Peyer's patch (tissue), 4 donors: ENCODE measurements at regions not wholly inside any gene's neighbourhood (a gene's known extent, or its start where the extent isn't known, plus 50 kb on each side); places are given as distances from the start of the nearest gene placed in this dataset.

ENCODE experiments used
- DNase-seq, 3 donors: peaks; one replicate each; pipeline ENCODE4 v3.0.0-alpha.2; 2017 to 2019
- H3K27ac ChIP-seq, 4 donors: fragments of 200-600 bp; sonication (generic); one replicate each; pipeline ENCODE4 v1.5.1; 2016 to 2019
- H3K27me3 ChIP-seq, 2 donors: fragments of 200-600 bp; sonication (generic); one replicate each; pipeline ENCODE4 v1.5.1; 2019
- H3K36me3 ChIP-seq, 3 donors: fragments of 200-600 bp; sonication (generic); one replicate each; pipeline ENCODE4 v1.5.1; 2016 to 2019
- H3K4me1 ChIP-seq, 4 donors: fragments of 200-600 bp; sonication (generic); one replicate each; pipeline ENCODE4 v1.5.1; 2016 to 2019
- H3K4me3 ChIP-seq, 4 donors: fragments of 200-600 bp; sonication (generic); 1 replicate in 3 of 4; 2 replicates in 1 of 4; pipeline ENCODE4 v1.5.1; 2016 to 2019; ENCODE audit warnings: mild to moderate bottlenecking in 1 of 4
- H3K9me3 ChIP-seq, 4 donors: fragments of 200-600 bp; sonication (generic); one replicate each; pipeline ENCODE4 v1.5.1; 2016 to 2019; ENCODE audit warnings: mild to moderate bottlenecking in 1 of 4
- CTCF ChIP-seq, 6 experiments: fragments of 450-650 bp in 4 of 6; fragments of 200-600 bp in 2 of 6; sonication (generic) in 1 of 6; IDR thresholded peaks; one replicate each; pipeline ENCODE4 v1.5.1; 2017 to 2019; ENCODE audit warnings: antibody characterized with exemption in 6 of 6, mild to moderate bottlenecking in 3 of 6, moderate library complexity in 1 of 6
- POLR2A ChIP-seq, 2 donors: fragments of 450-650 bp; IDR thresholded peaks; one replicate each; pipeline ENCODE4 v1.5.1; 2017; ENCODE audit warnings: antibody characterized with exemption in 2 of 2, mild to moderate bottlenecking in 2 of 2, moderate library complexity in 2 of 2

GRCh38 chr1:104797982-104798381 lies 1048.3 kb downstream of the AMY1C start:
- no peak overlapping the region for H3K4me3 ChIP-seq
- H3K27ac ChIP-seq: peak overlapping the region in 3 of 4 donors; percentile 25 to 65 (median 30)
- no peak for DNase-seq
- H3K36me3 ChIP-seq: no peaks in the 10 kb centered on the region
- no peaks in the 10 kb centered on the region for H3K27me3 ChIP-seq
- peaks cover 0 to 7% (median 0%) of the 10 kb centered on the region in 4 donors for H3K4me1 ChIP-seq
- no peaks in the 10 kb centered on the region for H3K9me3 ChIP-seq
- no peak for TF ChIP-seq CTCF (IDR thresholded peaks at IDR 0.05)
- no peak for TF ChIP-seq POLR2A (IDR thresholded peaks at IDR 0.05)

- H3K4me3 ChIP-seq: no peak overlapping the region
- DNase-seq: no peak
- no peaks in the 10 kb centered on the region for H3K36me3 ChIP-seq
- TF ChIP-seq POLR2A (IDR thresholded peaks at IDR 0.05) (no peak), CTCF (IDR thresholded peaks at IDR 0.05) (no peak)
- H3K9me3 ChIP-seq: no peaks in the 10 kb centered on the region
- H3K4me1 ChIP-seq: peaks cover 0 to 7% (median 0%) of the 10 kb centered on the region in 4 donors
- no peak overlapping the region for H3K27ac ChIP-seq
- no peaks in the 10 kb centered on the region for H3K27me3 ChIP-seq
Measured at GRCh38 chr1:104801344-104801743, 1051.6 kb downstream of the AMY1C start.

DNA sequence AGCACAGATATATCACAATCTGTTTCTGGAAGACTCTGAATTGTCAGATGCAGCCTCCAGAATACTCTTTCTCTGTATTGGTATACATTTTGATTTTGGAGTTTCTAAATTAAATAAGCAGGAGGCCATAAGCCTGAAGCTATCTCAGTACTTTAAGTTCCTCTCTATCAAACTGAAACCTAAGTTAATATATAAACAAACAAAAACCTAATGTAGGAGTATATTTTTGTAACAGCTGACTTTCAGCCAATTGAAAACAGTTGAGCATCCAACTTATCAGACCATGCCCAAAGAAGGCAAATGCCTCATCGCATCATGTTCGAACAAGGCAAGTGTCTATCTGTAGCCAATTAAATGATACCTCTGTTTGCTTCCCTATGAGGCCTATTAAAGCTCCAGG lies 1054.4 kb downstream of the AMY1C start:
- H3K4me3 ChIP-seq: no peak overlapping the region
- H3K27ac ChIP-seq: no peak overlapping the region
- no peaks in the 10 kb centered on the region for H3K4me1 ChIP-seq
- H3K36me3 ChIP-seq: no peaks in the 10 kb centered on the region
- H3K27me3 ChIP-seq: no peaks in the 10 kb centered on the region
- TF ChIP-seq CTCF (IDR thresholded peaks at IDR 0.05) (no peak), POLR2A (IDR thresholded peaks at IDR 0.05) (no peak)
- no peak for DNase-seq
- no peaks in the 10 kb centered on the region for H3K9me3 ChIP-seq

GRCh38 chr1:104807590-104807989 lies 1057.9 kb downstream of the AMY1C start:
- H3K9me3 ChIP-seq: no peaks in the 10 kb centered on the region
- H3K36me3 ChIP-seq: no peaks in the 10 kb centered on the region
- TF ChIP-seq POLR2A (IDR thresholded peaks at IDR 0.05) (no peak), CTCF (IDR thresholded peaks at IDR 0.05) (no peak)
- H3K4me1 ChIP-seq: no peaks in the 10 kb centered on the region
- DNase-seq: no peak
- no peaks in the 10 kb centered on the region for H3K27me3 ChIP-seq
- no peak overlapping the region for H3K27ac ChIP-seq
- H3K4me3 ChIP-seq: no peak overlapping the region

GRCh38 chr1:104825401-104825800 lies 1075.7 kb downstream of the AMY1C start:
- TF ChIP-seq CTCF (IDR thresholded peaks at IDR 0.05): no peak
- no peak for TF ChIP-seq POLR2A (IDR thresholded peaks at IDR 0.05)
- Histone ChIP-seq H3K4me1 (no peaks in the 10 kb centered on the region), H3K4me3 (no peak overlapping the region), H3K27ac (no peak overlapping the region), H3K9me3 (no peaks in the 10 kb centered on the region), H3K36me3 (no peaks in the 10 kb centered on the region), H3K27me3 (no peaks in the 10 kb centered on the region)
- DNase-seq: no peak

DNA sequence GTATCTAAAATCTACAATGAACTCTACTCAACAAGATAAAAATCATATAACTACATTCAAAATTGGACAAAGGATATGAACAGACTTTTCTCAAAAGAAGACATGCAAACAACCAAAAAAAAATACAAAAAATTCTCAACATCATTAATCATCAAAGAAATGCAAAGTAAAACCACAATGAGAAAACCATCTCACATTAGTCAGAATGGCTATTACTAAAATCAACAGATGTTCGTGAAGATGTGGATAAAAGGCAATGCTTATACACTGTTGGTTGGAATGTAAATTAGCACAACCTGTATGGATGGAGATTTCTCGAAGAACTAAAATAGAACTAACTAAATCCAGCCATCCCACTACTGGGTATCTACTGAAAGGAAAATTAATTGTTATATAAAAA lies 1080.8 kb downstream of the AMY1C start:
- DNase-seq: no peak

More for the DNA sequence above, 1080.8 kb downstream of the AMY1C start:
- Histone ChIP-seq H3K4me1 (no peaks in the 10 kb centered on the region), H3K9me3 (peaks cover 0 to 3% (median 0%) of the 10 kb centered on the region in 4 donors), H3K4me3 (no peak overlapping the region), H3K27me3 (no peaks in the 10 kb centered on the region), H3K27ac (no peak overlapping the region), H3K36me3 (no peaks in the 10 kb centered on the region)
- no peak for TF ChIP-seq CTCF (IDR thresholded peaks at IDR 0.05)
- TF ChIP-seq POLR2A (IDR thresholded peaks at IDR 0.05): no peak
